NCI-H187 treated with DMSO at 0.1 percent for 48 hours (cell line): ENCODE measurements at regions not wholly inside any gene's neighbourhood (a gene's known extent, or its start where the extent isn't known, plus 50 kb on each side); places are given as distances from the start of the nearest gene placed in this dataset.
"Not testable (repeated sequence)": the region's sequence is repeated elsewhere in the genome, so short reads cannot be mapped to it uniquely, and the experiment has no call there.

Source experiments
- DNase-seq: peaks from one replicate; lab custom pipeline; 2025; lab: John Stamatoyannopoulos, UW

- DNase-seq, result no peak
Observed at GRCh38 chr3:20622304-20622703, 436.3 kb upstream of the SGO1 start.

DNA sequence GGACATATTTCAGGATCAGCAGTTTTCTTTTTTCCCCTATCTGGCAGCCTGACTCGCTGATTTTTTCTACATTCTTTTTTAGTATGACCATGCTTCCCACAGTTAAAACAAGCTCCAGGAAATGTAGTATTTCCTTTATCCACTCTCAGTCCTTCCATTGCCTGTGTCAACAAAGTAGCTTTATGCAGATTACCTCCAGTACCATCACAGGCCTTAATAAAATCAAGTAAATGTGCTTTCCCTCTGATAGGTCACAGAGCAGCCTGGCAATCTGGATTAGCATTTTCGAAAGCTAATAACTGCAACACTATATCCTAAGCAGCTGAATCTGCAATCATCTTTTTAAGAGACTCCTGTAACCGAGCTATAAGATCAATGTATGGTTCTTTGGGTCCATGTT is 432.6 kb upstream of the SGO1 start:
- DNase-seq, result not testable (repeated sequence)

- DNase-seq, result not testable (repeated sequence)
Observed at GRCh38 chr3:20618181-20618580, 432.2 kb upstream of the SGO1 start.

GRCh38 chr3:20615982-20616381 is 430.0 kb upstream of the SGO1 start:
- not testable (repeated sequence) for DNase-seq

DNA sequence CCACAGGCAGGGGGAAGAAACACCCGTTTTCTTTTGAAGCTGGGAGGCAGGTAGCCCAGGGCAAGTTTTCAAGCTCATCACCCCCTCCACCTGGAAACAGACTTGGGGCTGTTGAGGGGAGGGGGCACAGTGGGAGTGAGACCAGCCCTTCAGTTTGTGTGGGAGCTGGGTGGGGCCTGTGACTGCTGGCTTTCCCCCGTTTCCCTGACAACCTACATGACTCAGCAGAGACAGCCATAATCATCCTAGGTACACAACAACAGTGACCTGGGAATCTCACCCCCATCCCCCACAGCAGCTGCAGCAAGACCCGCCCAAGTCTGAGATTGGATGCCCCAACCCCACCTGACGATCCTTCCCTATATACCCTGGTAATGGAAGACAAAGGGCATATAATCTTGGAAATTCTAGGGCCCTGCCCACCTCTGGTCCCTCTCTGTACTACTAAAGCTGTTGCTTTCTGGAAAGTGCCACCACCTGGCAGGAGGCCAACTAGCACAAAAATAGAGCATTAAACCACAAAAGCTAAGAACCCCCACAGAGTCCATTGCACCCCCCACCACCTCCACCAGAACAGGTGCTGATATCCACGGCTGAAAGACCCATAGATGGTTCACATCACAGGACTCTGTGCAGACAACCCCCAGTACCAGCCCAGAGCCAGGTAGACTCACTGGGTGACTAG is 422.2 kb upstream of the SGO1 start:
- no peak for DNase-seq

- DNase-seq, result no peak
Observed at GRCh38 chr3:20604659-20605058, 418.7 kb upstream of the SGO1 start.

GRCh38 chr3:20589275-20589674 is 403.3 kb upstream of the SGO1 start:
- no peak for DNase-seq

- no peak for DNase-seq
Observed at GRCh38 chr3:20588781-20589180, 402.8 kb upstream of the SGO1 start.

DNA sequence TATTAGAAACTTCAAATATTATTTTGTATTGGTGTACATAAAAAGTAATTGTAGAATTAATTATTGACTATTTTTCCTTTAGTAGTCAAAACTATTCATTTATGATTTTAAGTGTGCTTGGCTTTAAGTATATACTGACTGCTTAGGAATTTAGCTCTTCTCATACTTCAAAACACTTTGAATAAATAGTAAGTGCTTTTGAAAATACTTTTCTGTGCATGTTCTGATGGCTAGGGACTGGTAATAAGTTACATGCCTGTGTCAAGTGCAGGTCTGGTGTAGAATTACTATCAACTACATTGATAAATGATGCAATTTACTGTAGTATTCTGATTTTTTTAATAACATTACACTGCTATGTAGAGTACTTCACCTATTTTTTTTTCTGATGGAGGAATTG is 397.6 kb upstream of the SGO1 start:
- no peak for DNase-seq

GRCh38 chr3:20576228-20576627 is 390.2 kb upstream of the SGO1 start:
- no peak for DNase-seq

GRCh38 chr3:20575146-20575545 is 389.1 kb upstream of the SGO1 start:
- DNase-seq, result no peak

DNA sequence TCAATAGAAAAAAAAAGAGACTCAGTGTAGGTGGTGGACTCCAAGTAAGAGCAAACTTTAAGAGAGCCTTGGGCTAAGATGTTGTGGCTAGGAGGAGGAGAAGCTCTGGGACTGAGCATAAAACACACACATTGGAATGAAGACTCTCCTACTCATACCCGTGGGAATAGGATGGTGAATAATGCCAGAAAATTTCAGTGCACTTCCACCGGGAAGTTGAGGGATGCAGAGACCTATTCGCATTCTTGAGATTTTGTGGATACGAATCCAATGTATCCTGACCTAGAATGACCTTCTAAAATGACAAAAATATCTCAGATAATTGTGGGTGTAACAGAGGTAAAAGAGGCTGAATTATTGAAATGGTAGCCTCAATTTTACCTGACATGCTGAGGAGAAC is 388.7 kb upstream of the SGO1 start:
- DNase-seq, result no peak

GRCh38 chr3:20573175-20573574 is 387.2 kb upstream of the SGO1 start:
- DNase-seq, result no peak

GRCh38 chr3:20572473-20572872 is 386.5 kb upstream of the SGO1 start:
- no peak for DNase-seq

DNA sequence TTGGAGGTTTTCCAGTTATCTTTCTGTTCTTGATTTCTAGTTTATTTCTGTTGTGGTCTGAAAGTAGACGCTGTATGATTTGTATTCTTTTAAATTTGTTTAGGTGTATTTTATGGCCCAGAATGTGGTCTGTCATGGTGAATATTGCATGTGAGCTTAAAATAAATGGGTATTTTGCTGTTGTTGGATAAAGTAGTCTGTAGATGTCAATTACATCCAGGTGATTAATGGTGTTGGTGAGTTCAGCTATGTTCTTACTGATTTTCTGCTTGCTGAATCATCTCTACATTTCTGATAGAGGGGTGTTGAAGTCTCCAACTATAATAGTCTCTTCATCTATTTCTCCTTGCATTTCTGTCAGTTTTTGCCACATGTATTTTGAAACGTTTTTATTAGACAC is 383.3 kb upstream of the SGO1 start:
- no peak for DNase-seq

- no peak for DNase-seq
Observed at GRCh38 chr3:20564966-20565365, 379.0 kb upstream of the SGO1 start.

DNA sequence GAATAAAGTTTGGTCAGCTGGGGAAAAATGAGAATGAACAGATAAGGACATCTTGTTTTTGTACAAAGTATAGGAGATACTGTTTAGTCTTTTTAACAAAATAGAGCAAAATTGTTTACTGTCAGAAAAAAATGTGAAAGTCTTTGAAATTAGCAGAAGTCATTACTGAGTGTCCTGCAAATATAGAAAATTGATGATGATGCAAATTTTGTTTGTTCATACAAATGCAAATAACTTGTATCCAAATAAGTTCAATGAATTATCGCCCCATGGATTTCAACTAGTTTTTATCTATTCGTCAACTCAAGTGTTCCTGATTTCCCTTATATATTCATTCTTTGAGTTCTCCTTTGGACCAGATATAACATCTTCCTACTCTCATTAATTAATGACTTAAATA is 378.0 kb upstream of the SGO1 start:
- no peak for DNase-seq

DNA sequence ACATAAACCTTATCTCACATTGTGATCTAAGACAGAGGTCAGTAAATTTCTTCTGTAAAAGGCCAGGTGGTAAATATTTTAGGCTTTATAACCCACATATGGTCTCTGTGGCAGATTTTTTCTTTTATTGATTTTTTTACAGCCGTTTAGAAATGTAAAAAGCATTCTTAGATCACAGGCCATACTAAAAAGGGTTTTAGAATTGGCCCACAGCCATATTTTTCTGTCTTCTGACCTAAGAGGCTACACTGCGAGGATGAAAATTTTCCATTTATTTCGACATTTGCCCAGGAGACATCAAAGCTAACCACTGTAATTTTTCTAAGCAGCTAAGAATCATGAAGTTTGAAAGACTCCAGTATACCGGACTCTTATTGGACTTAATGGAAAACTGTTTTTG is 377.2 kb upstream of the SGO1 start:
- DNase-seq, result no peak

DNA sequence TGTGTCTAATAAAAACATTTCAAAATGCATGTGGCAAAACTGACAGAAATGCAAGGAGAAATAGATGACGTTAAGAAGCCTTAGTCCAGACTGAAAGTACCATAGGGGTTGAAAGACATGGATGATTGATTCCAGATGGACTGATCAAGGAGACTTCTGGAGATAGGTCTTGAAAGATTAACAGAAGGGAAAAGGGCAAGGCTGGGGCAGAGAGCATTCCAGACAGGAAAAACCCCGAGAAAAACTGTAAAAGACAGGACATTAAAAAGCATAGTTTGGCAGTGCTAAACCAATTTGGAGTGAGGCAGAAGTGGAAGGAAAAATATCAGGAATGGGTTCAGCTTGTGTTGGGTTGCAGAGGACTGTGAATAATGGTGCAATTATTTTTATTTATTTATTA is 375.2 kb upstream of the SGO1 start:
- DNase-seq, result no peak

DNA sequence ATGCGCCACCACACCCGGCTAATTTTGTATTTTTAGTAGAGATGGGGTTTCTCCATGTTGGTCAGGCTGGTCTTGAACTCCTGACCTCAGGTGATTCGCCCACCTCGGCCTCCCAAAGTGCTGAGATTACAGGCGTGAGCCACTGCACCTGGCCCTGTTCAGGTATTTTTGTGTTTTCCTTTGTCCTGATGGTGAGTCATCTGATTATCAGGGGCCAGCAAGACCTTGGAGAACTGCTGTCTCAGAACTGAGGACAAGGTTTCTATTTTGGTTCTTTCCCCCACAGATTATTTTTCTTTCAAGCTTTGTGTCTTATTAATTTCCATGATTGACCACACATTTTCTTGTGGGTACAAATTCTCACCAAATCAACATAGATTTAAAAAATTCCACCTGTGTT is 374.4 kb upstream of the SGO1 start:
- not testable (repeated sequence) for DNase-seq

GRCh38 chr3:20558161-20558560 is 372.2 kb upstream of the SGO1 start:
- no peak for DNase-seq

DNA sequence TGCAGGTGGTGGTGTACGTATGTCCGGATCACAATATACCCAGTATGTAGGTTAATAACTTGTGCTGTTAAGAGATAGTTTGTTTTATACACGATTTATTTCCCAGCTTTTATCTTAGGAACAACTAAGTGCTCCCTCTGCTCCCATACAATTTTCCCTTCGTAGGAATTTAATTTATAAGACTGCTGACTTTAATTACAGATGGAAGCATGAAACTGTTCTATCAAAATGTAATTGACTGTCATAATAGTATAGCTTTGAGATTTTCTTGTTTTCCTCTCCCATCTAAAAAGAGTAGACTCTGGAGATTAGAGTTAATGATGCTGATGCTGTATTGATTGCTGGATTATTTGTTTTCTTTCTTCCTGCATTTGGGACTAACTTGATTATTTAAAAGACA is 370.7 kb upstream of the SGO1 start:
- DNase-seq, result no peak

DNA sequence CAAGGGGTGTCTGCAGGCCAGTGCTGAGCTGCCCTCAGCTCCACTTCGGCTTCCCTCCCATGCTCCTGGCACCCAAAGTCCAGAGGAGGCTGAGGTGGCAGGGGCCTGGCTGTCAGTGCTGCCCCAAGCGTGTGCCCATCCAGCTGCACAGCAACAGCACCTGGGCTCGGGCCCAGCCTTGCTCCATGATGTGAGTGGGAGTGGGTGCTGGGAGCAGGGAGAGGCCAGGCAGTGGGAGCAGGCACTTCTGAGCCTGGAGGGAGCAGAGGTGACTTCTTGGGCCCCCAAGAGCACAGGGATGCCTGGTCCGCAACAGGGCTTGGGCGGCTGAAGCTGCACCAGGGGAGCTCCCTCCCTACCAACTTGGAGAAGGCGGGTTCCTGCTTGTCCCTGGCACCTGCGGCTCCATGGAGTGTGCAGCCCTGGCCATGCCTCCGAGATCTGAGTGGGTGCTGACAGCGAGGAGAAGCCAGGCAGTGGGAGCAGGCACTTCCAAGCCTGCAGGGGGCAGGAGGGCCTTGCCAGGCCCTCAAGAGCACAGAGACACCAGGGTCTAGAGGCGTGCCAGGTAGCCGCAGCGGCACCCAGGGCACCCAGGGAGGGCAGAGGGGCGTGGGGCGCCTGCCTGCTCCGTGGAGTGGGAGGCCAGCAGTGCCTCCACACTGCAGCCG is 366.7 kb upstream of the SGO1 start:
- no peak for DNase-seq
